ENCODE measurements at regions not wholly inside any gene's neighbourhood (a gene's known extent, or its start where the extent isn't known, plus 50 kb on each side); places are given as distances from the start of the nearest gene placed in this dataset.
A peak's percentile ranks its signal among the peaks of the same experiment; 100 is the strongest.

DNA sequence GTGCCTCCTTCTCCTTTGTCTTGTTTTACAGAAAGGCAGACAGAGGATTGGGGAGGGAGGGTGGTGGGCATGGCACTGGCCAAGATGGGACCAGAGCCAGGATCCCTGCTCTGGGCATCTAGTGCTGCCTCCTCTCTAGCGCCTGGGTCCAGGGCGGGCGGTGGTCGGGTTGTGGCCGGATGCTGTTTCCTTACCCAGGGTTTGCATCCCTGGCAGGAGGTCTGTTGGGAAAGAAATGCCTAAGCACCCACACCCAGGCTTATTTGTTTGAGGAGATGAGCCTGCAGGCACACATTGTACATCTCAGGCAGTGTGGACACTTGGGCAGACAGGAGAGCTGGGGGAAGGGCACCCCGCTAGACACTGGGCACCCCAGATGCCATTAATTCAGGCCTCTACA, 102.3 kb upstream of the PCBD1 start:
- no peaks in the 10 kb centered on the region for H3K4me1 ChIP-seq
- intact Hi-C loops (cut with DNase I): no loop called here
- DNase-seq: no peak
- no peaks in the 10 kb centered on the region for H3K36me3 ChIP-seq
- H3K27ac ChIP-seq: no peak overlapping the region
- no peaks in the 10 kb centered on the region for H3K9me3 ChIP-seq
- 81 to 90% methylated on average over 6 of the region's 6 CpGs for whole genome bisulfite sequencing, 2 donors
- no peak for ATAC-seq
- TF ChIP-seq, protein P1, sequence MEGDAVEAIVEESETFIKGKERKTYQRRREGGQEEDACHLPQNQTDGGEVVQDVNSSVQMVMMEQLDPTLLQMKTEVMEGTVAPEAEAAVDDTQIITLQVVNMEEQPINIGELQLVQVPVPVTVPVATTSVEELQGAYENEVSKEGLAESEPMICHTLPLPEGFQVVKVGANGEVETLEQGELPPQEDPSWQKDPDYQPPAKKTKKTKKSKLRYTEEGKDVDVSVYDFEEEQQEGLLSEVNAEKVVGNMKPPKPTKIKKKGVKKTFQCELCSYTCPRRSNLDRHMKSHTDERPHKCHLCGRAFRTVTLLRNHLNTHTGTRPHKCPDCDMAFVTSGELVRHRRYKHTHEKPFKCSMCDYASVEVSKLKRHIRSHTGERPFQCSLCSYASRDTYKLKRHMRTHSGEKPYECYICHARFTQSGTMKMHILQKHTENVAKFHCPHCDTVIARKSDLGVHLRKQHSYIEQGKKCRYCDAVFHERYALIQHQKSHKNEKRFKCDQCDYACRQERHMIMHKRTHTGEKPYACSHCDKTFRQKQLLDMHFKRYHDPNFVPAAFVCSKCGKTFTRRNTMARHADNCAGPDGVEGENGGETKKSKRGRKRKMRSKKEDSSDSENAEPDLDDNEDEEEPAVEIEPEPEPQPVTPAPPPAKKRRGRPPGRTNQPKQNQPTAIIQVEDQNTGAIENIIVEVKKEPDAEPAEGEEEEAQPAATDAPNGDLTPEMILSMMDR (IDR thresholded peaks at IDR 0.05): no peak
- H3K27me3 ChIP-seq: peaks cover 0 to 12% (median 0%) of the 10 kb centered on the region in 7 donors
- H3K4me3 ChIP-seq: no peak overlapping the region

DNA sequence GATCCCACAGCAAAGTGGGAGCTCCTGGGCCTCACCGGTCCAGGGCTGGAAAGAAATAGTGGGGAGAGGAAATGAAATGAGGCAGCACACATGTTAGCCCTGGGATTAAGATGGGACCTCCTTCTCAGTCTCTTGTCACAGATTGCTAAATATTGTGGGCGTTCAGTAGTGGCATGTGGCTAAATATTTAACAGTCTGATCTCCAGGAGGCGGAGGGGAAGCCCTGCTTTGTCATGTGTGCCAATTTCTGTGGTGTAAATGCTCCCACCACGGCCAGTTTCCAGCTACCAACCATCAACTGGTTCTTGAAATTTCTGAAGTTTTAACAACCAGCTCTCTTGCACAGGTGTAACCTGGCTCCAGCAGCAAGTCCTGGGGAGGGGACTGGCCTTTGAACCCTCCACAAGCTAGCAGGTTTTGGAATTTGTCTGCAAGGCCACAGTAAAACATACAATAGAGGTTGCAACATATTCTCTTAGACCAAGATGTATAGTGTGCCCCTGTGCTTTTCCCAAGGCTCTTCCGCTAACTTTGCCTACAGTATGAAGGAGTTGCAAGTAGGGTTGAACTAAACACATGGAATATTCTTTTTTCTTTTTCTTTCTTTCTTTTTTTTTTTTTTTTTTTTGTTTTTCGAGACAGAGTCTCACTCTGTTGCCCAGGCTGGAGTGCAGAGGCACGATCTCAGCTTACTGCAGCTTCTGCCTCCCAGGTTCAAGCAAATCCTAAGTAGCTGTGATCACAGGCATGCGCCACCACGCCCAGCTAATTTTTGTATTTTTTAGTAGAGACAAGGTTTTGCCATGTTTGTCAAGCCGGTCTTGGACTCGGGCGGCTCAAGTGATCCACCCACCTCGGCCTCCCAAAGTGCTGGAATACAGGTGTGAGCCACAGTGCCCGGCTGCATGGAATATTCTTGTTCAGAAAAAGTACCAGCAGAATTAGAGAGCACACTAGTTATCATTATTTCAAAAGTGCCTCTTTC, 103.1 kb upstream of the PCBD1 start:
- WGBS, 2 donors: 88 to 92% methylated on average over 14 of the region's 14 CpGs
- Histone ChIP-seq H3K4me1 (no peaks in the 10 kb centered on the region), H3K27ac (no peak overlapping the region), H3K9me3 (no peaks in the 10 kb centered on the region), H3K36me3 (no peaks in the 10 kb centered on the region), H3K4me3 (no peak overlapping the region), H3K27me3 (peaks cover 0 to 16% (median 3%) of the 10 kb centered on the region in 7 donors)
- TF ChIP-seq, protein P1 (IDR thresholded peaks at IDR 0.05): no peak
- intact Hi-C loops (cut with DNase I): no loop called here
- DNase-seq (no peak), ATAC-seq (no peak)

DNA sequence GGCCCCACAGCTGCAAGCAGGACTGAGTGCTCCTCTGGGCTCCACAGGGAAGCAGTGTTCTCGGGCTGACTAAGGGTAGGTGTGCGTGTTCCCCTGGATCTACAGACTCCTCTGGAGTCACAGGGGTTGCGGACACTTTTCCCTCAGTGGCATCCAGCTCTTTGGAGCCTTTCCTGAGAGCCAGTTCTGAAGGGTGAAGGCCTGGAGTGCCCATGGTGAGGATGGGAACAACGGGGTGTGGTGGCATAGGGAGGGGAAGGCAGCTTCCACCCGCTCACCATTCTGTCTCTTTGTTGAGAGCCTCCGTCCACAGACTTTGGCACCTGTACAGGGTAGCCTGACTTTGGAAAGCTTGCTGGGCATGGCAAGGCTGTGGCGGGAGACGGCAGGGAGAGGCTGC, 104.1 kb upstream of the PCBD1 start:
- ATAC-seq: peak in 1 of 8 donors; percentile 17

DNA sequence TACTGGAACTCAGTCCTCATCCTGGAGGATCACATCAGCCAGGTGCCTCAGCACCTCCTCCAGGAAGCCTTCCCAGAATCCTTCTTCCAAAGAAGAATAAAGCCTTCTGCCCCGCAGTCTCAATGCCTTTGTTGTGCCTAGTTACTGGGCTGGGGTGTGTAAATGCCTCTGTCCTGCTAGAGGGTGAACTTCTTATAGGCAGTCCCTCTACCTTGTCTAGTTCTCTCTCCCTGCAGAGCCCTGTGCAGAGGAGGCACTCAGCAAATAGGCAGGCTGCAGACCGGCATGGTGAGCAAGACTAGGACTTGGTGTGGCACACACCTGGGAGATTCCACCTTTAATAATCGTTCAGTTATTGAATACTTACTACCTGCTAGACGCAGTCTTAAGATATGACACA, 104.7 kb upstream of the PCBD1 start:
- DNase-seq: no peak
- H3K36me3 ChIP-seq: no peaks in the 10 kb centered on the region
- no peak overlapping the region for H3K4me3 ChIP-seq
- TF ChIP-seq, protein P1 (IDR thresholded peaks at IDR 0.05): no peak
- H3K9me3 ChIP-seq: no peaks in the 10 kb centered on the region
- no peak for ATAC-seq
- H3K27ac ChIP-seq: no peak overlapping the region
- intact Hi-C loops (cut with DNase I): no loop called here
- H3K27me3 ChIP-seq: peaks cover 0 to 24% (median 10%) of the 10 kb centered on the region in 7 donors
- no peaks in the 10 kb centered on the region for H3K4me1 ChIP-seq
- WGBS, 2 donors: 89% methylated on average over 4 of the region's 4 CpGs

More for the DNA sequence above, 104.1 kb upstream of the PCBD1 start:
- H3K27ac ChIP-seq: no peak overlapping the region
- H3K9me3 ChIP-seq: no peaks in the 10 kb centered on the region
- no peaks in the 10 kb centered on the region for H3K36me3 ChIP-seq
- intact Hi-C loops (cut with DNase I): no loop called here
- no peaks in the 10 kb centered on the region for H3K4me1 ChIP-seq
- 69 to 87% methylated on average over 7 to 8 of the region's 8 CpGs for WGBS, 2 donors
- TF ChIP-seq, protein P1 (IDR thresholded peaks at IDR 0.05): no peak
- H3K27me3 ChIP-seq: peaks cover 0 to 24% (median 10%) of the 10 kb centered on the region in 7 donors
- DNase-seq: no peak
- no peak overlapping the region for H3K4me3 ChIP-seq

Data from heart right ventricle (tissue), 16 donors.